NCI-H82 (cell line): ENCODE measurements at regions not wholly inside any gene's neighbourhood (a gene's known extent, or its start where the extent isn't known, plus 50 kb on each side); places are given as distances from the start of the nearest gene placed in this dataset.

Experiments used
- DNase-seq: peaks from one replicate; lab custom pipeline; 2025; lab: John Stamatoyannopoulos, UW

GRCh38 chr2:6355886-6356761 is 509.6 kb downstream of the CMPK2 start:
- no peak for DNase-seq

DNA sequence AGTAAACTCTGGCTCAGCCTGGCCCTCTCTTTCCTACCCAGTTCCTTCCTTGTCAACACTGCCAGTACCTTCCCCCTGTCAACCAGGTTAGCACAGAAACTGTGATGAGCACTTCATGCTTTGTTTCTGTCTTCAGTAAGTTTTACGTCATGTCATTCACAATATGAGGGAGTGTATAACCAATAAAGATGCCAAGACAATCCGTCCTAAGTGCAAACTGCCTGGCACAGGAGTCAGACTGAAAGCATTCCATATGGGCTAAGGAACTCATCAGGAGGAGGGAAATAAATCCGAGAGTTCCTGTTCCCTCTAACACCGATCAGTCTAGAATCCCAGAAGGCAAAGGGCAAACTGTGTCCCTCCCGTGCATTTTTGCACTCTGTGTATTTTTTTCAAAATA is 507.2 kb downstream of the CMPK2 start:
- no peak for DNase-seq

GRCh38 chr2:6358985-6359384 is 506.7 kb downstream of the CMPK2 start:
- no peak for DNase-seq

- no peak for DNase-seq
Observed at GRCh38 chr2:6359964-6360363, 505.7 kb downstream of the CMPK2 start.

GRCh38 chr2:6362671-6363450 is 502.8 kb downstream of the CMPK2 start:
- DNase-seq: no peak

DNA sequence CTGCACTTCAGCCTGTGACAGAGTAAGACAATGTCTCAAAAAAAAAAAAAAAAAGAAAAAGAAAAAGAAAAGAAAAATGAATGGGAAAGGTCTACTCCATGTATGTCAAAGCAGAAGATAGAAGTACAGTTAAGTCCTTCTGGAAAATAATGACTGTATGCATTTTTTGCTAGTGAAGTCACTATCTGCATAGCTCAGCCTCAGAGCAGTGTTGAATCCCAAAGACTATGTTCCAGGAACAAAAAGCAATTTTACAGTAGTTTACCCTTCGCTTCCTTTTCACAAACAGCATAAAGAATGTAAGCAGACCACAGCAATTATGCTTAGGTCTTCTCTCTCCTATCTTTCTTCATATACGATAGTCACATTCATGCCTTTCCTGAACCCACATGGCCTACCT is 497.4 kb downstream of the CMPK2 start:
- DNase-seq: no peak

GRCh38 chr2:6369266-6369665 is 496.4 kb downstream of the CMPK2 start:
- no peak for DNase-seq

GRCh38 chr2:6370753-6371551 is 494.8 kb downstream of the CMPK2 start:
- peak; percentile 98 for DNase-seq

DNA sequence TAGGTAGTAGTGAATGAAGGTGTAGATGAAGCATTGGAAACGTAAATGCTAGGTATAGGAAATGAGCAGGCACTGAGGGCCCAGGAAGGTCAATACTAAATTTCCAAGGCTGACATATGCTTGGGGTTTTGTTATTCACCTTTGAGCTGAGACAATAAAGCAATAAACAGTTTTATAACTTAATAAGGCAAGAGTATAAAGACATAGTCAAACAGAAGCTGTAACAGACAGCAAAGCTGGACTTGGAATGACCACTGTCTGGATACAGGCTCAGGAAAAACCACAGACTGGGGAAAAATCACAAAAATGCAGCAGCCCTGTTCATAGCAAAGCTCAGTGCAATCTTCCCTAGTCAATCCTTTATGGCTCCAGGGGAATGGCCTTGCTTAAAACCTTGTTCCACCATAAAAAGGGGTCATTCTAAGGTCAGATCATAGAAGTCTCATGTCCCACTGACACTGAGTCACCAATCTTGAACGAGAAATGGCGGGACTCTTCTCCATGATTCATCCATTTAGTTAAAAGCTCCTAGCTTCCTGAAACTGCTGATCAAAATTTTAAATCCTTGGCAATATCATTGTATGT is 493.3 kb downstream of the CMPK2 start:
- no peak for DNase-seq

GRCh38 chr2:6381326-6381725 is 484.4 kb downstream of the CMPK2 start:
- peak; percentile 16 for DNase-seq

GRCh38 chr2:6384341-6384740 is 481.4 kb downstream of the CMPK2 start:
- no peak for DNase-seq

DNA sequence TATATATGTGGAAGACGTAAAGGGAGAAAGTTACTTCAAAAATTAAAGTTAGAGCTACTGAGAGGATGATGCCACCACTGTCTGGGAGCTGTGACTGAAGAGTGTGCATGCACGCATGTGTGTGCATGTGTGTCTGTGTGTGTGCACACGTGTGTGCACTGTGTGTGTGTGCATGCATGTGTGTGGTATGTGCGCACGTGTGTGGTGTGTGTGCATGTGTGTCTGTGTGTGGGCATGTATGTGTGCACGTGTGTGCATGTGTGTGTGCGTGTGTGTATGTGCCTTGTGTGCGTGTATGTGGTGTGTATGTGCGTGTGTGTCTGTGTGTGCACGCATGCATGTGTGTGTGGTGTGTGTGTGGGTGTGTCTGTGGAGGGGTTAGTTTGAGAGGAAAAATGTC is 473.4 kb downstream of the CMPK2 start:
- DNase-seq: no peak

DNA sequence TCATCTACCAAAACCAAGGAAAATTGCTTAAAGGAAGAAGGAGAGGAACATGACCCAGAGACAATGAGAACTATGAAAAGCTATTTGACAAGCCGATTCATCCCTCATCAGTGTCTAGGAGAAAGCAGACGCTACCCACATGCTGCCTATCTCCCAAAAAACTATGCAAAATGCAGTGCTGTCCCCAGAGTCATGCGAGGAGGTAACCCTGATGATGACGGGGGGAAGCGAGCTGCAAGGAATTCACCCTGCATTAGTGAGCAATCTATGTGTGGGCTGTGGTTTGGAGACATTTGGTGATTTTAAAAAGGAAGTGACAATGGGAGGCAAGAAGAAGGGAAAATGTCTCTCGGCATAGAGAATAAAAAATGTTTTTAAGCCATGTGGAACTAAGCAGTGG is 472.7 kb downstream of the CMPK2 start:
- no peak for DNase-seq

- no peak for DNase-seq
Observed at GRCh38 chr2:6393819-6394218, 471.9 kb downstream of the CMPK2 start.

DNA sequence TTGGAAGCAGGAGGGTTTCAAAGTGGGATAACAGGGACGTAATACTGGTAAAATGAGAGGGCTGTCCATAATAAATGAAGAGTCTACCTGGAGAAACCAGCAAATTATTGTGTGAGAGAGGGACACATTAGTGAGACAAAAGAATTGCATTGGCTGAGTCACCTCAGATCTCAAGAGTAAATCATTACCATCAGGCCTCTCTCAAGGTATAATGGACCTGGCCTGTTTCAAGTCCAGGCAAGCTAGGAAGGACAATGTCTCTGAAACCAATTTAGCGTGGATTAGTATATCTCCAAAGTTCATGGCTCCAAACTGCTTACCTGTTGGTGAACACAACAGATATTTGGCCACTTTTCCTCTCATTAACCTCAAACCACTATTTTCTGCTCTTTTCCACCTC is 471.4 kb downstream of the CMPK2 start:
- no peak for DNase-seq

DNA sequence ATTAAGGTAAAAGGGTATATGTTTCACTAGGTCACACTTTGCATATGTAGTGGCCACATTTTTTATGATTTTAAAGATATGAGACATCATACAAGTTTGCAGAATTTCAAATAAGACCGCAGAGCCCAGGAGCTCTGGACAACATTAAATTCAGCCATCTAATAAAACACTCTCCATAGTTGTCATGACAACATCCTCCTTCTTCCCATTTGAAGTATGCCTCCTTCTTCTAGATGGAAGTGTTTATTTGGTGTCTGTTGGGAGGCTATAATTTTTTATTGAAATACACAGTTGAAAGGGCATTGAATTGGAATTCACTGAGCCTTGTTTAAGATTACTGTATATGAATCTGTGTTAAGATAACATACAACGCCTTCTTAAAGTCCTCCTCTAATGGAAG is 467.3 kb downstream of the CMPK2 start:
- DNase-seq: no peak

- no peak for DNase-seq
Observed at GRCh38 chr2:6401301-6401700, 464.4 kb downstream of the CMPK2 start.

- DNase-seq: no peak
Observed at GRCh38 chr2:6408057-6408456, 457.6 kb downstream of the CMPK2 start.

GRCh38 chr2:6410313-6410712 is 455.4 kb downstream of the CMPK2 start:
- DNase-seq: no peak

GRCh38 chr2:6412533-6413091 is 453.1 kb downstream of the CMPK2 start:
- no peak for DNase-seq

GRCh38 chr2:6417050-6417449 is 448.7 kb downstream of the CMPK2 start:
- DNase-seq: no peak

- no peak for DNase-seq
Observed at GRCh38 chr2:6418291-6418690, 447.4 kb downstream of the CMPK2 start.
